Stomach (tissue), 8 donors: ENCODE measurements at regions not wholly inside any gene's neighbourhood (a gene's known extent, or its start where the extent isn't known, plus 50 kb on each side); places are given as distances from the start of the nearest gene placed in this dataset.
"Not testable (repeated sequence)": the region's sequence is repeated elsewhere in the genome, so short reads cannot be mapped to it uniquely, and the experiment has no call there.

Experiments
- DNase-seq, 2 donors: peaks; one replicate each; pipeline versions ENCODE4 v3.0.0 to v3.0.0-alpha.2; 2013 to 2019
- H3K27ac ChIP-seq, 5 donors: fragments of 200-600 bp in 4 of 5; sonication (generic) in 4 of 5; one replicate each; pipeline ENCODE4 v1.5.1; 2013 to 2019; ENCODE audit warnings: mild to moderate bottlenecking in 1 of 5, moderate library complexity in 1 of 5
- H3K27me3 ChIP-seq, 3 donors: fragments of 200-600 bp; sonication (generic); one replicate each; pipeline ENCODE4 v1.5.1; 2017 to 2019; ENCODE audit warnings: mixed run types in 1 of 3
- H3K36me3 ChIP-seq, 4 donors: fragments of 200-600 bp; sonication (generic); 1 replicate in 3 of 4; 2 replicates in 1 of 4; pipeline ENCODE4 v1.5.1; 2016 to 2019
- H3K4me1 ChIP-seq, 4 donors: fragments of 200-600 bp; sonication (generic); one replicate each; pipeline ENCODE4 v1.5.1; 2016 to 2019
- H3K4me3 ChIP-seq, 4 donors: fragments of 200-600 bp; sonication (generic) in 3 of 4; one replicate each; pipeline ENCODE4 v1.5.1; 2016 to 2019; ENCODE audit warnings: mild to moderate bottlenecking in 1 of 4
- H3K9me3 ChIP-seq, 4 donors: fragments of 200-600 bp; sonication (generic); one replicate each; pipeline ENCODE4 v1.5.1; 2016 to 2019
- CTCF ChIP-seq, 7 experiments: fragments of 450-650 bp in 4 of 7; fragments of 200-600 bp in 3 of 7; sonication (generic) in 3 of 7; IDR thresholded peaks; one replicate each; pipeline ENCODE4 v1.5.1; 2016 to 2019; ENCODE audit warnings: antibody characterized with exemption in 7 of 7, control low read depth in 2 of 7, mild to moderate bottlenecking in 1 of 7
- EP300 ChIP-seq: sonication (generic); formaldehyde crosslinking; IDR thresholded peaks from one replicate; pipeline ENCODE4 v1.6.1; 2017; ENCODE audit warnings: antibody characterized with exemption
- POLR2A ChIP-seq, 4 donors: fragments of 450-650 bp; IDR thresholded peaks; one replicate each; pipeline ENCODE4 v1.6.1; 2016; ENCODE audit warnings: antibody characterized with exemption in 4 of 4, control low read depth in 2 of 4, mild to moderate bottlenecking in 1 of 4, moderate library complexity in 1 of 4
- POLR2AphosphoS5 ChIP-seq, 3 donors: sonication (generic); formaldehyde crosslinking; IDR thresholded peaks; one replicate each; pipeline ENCODE4 v1.6.1; 2016; ENCODE audit warnings: antibody characterized with exemption in 3 of 3
- WGBS, 5 donors: extraction: QIAGEN DNeasy Blood & Tissue Kit in 3 of 5; methylation state at CpG; one replicate each; pipeline versions ENCODE4 v1.1.5 to v1.1.7; 2013 to 2018; 5-methylcytosine and 5-hydroxymethylcytosine counted together
- intact Hi-C: fragments of 100-400 bp; cut with DNase I; formaldehyde crosslinking; loops from one replicate; pipeline ENCODE4 v1.15.1; 2023; ENCODE audit warnings: low total_unique reads
- donor health status: healthy with polysubstance abuse.
- donor health status: Bipolar disorder and iron deficiency.
- donor health status: healthy.

- 92 to 96% (median 94%) methylated on average over 1 of the region's 1 CpG for WGBS, 5 donors
- Histone ChIP-seq H3K27me3 (no peaks in the 10 kb centered on the region), H3K4me1 (peaks cover under 1 to 24% (median 16%) of the 10 kb centered on the region in 4 donors), H3K4me3 (no peak overlapping the region), H3K9me3 (no peaks in the 10 kb centered on the region), H3K27ac (no peak overlapping the region), H3K36me3 (no peaks in the 10 kb centered on the region)
- intact Hi-C loops, result no loop called here
- TF ChIP-seq POLR2A (IDR thresholded peaks at IDR 0.05), result no peak
- no peak for TF ChIP-seq CTCF (IDR thresholded peaks at IDR 0.05)
- TF ChIP-seq POLR2AphosphoS5 (IDR thresholded peaks at IDR 0.05), result no peak
- no peak for TF ChIP-seq EP300
- DNase-seq, result no peak
Observed at GRCh38 chr18:10249801-10250200, 204.6 kb upstream of the APCDD1 start.

GRCh38 chr18:10252494-10252893 lies 201.9 kb upstream of the APCDD1 start:
- no peak for DNase-seq
- TF ChIP-seq POLR2AphosphoS5 (IDR thresholded peaks at IDR 0.05) (no peak), EP300 (no peak), POLR2A (IDR thresholded peaks at IDR 0.05) (no peak), CTCF (IDR thresholded peaks at IDR 0.05) (no peak)
- Histone ChIP-seq H3K36me3 (no peaks in the 10 kb centered on the region), H3K9me3 (no peaks in the 10 kb centered on the region), H3K27me3 (no peaks in the 10 kb centered on the region), H3K4me3 (no peak overlapping the region), H3K4me1 (peaks cover 0 to 20% (median 6%) of the 10 kb centered on the region in 4 donors), H3K27ac (no peak overlapping the region)
- WGBS, 5 donors, result 44 to 71% (median 49%) methylated on average over 4 of the region's 4 CpGs
- intact Hi-C loops, result no loop called here

- Histone ChIP-seq H3K36me3 (no peaks in the 10 kb centered on the region), H3K9me3 (no peaks in the 10 kb centered on the region), H3K27ac (no peak overlapping the region), H3K27me3 (no peaks in the 10 kb centered on the region), H3K4me3 (no peak overlapping the region), H3K4me1 (peaks cover 0 to 20% (median 6%) of the 10 kb centered on the region in 4 donors)
- DNase-seq, result no peak
- WGBS, 5 donors, result 23 to 47% (median 46%) methylated on average over 5 of the region's 5 CpGs
- intact Hi-C loops, result no loop called here
- TF ChIP-seq POLR2A (IDR thresholded peaks at IDR 0.05) (no peak), EP300 (no peak), POLR2AphosphoS5 (IDR thresholded peaks at IDR 0.05) (no peak), CTCF (IDR thresholded peaks at IDR 0.05) (no peak)
Observed at GRCh38 chr18:10252952-10253705, 201.3 kb upstream of the APCDD1 start.

- H3K9me3 ChIP-seq, H3K27me3 ChIP-seq, H3K27ac ChIP-seq, H3K4me3 ChIP-seq, DNase-seq, H3K36me3 ChIP-seq, intact Hi-C loops: not testable (repeated sequence)
- peaks cover 0 to 15% (median 4%) of the 10 kb centered on the region in 4 donors for H3K4me1 ChIP-seq
- 19 to 59% (median 53%) methylated on average over 3 of the region's 3 CpGs for WGBS, 5 donors
Observed at GRCh38 chr18:10256276-10256675, 198.2 kb upstream of the APCDD1 start.

GRCh38 chr18:10258836-10259474 lies 195.5 kb upstream of the APCDD1 start:
- DNase-seq, result no peak
- Histone ChIP-seq H3K27me3 (no peaks in the 10 kb centered on the region), H3K4me1 (no peaks in the 10 kb centered on the region), H3K4me3 (no peak overlapping the region), H3K36me3 (no peaks in the 10 kb centered on the region), H3K9me3 (no peaks in the 10 kb centered on the region), H3K27ac (no peak overlapping the region)
- intact Hi-C loops, result no loop called here
- no peak for TF ChIP-seq POLR2A (IDR thresholded peaks at IDR 0.05)
- TF ChIP-seq EP300, result no peak
- no peak for TF ChIP-seq CTCF (IDR thresholded peaks at IDR 0.05)
- no peak for TF ChIP-seq POLR2AphosphoS5 (IDR thresholded peaks at IDR 0.05)
- 62 to 68% (median 67%) methylated on average over 5 of the region's 5 CpGs for WGBS, 5 donors
